ENCODE measurements at regions not wholly inside any gene's neighbourhood (a gene's known extent, or its start where the extent isn't known, plus 50 kb on each side); places are given as distances from the start of the nearest gene placed in this dataset.
A peak's percentile ranks its signal among the peaks of the same experiment; 100 is the strongest.

DNA sequence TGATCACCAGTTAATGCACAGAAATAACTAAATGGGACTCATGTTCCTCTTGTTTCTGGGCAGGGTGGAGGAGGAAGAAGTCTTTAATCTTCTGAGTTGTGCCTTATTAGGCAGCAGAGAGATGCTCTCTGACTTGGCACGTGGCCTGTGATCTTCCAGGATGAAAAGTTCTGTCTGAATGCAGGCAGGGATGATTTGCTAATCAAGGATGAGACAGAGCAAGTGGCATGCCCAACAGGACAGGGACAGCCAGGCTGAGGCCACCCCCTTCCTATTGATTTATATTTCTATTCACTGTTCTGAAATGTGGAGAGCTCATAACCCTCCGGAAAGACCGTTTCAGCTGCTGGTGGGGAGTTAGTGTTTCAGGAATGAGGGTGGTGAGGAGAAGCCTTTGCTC, 477.8 kb upstream of the CAMK1G start:
- TF ChIP-seq, protein P1, sequence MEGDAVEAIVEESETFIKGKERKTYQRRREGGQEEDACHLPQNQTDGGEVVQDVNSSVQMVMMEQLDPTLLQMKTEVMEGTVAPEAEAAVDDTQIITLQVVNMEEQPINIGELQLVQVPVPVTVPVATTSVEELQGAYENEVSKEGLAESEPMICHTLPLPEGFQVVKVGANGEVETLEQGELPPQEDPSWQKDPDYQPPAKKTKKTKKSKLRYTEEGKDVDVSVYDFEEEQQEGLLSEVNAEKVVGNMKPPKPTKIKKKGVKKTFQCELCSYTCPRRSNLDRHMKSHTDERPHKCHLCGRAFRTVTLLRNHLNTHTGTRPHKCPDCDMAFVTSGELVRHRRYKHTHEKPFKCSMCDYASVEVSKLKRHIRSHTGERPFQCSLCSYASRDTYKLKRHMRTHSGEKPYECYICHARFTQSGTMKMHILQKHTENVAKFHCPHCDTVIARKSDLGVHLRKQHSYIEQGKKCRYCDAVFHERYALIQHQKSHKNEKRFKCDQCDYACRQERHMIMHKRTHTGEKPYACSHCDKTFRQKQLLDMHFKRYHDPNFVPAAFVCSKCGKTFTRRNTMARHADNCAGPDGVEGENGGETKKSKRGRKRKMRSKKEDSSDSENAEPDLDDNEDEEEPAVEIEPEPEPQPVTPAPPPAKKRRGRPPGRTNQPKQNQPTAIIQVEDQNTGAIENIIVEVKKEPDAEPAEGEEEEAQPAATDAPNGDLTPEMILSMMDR (IDR thresholded peaks at IDR 0.05): no peak
- H3K9me3 Mint-ChIP-seq: peaks cover 5% of the 10 kb centered on the region; the same call in 1 of the 2 replicates
- H3K36me3 Mint-ChIP-seq (ENCODE audit: low read depth): no peaks in the 10 kb centered on the region
- DNase-seq: no peak
- no peak overlapping the region for H3K4me3 Mint-ChIP-seq
- H3K4me1 Mint-ChIP-seq (ENCODE audit: low read depth): peaks cover 5% of the 10 kb centered on the region; the same call in 1 of the 2 replicates
- no peak overlapping the region for H3K27ac Mint-ChIP-seq
- H3K27me3 Mint-ChIP-seq (ENCODE audit: insufficient read depth): no peaks in the 10 kb centered on the region; the same call in 1 of the 2 replicates

- H3K27me3 Mint-ChIP-seq (ENCODE audit: insufficient read depth): no peaks in the 10 kb centered on the region; the same call in 1 of the 2 replicates
- peaks cover 5% of the 10 kb centered on the region; the same call in 1 of the 2 replicates for H3K4me1 Mint-ChIP-seq (ENCODE audit: low read depth)
- no peak overlapping the region for H3K27ac Mint-ChIP-seq
- DNase-seq: peak; percentile 20
- TF ChIP-seq, protein P1 (IDR thresholded peaks at IDR 0.05): no peak; the same call in 1 of the 2 replicates
- no peaks in the 10 kb centered on the region for H3K36me3 Mint-ChIP-seq (ENCODE audit: low read depth)
- no peak overlapping the region for H3K4me3 Mint-ChIP-seq
- peaks cover 5% of the 10 kb centered on the region; the same call in 1 of the 2 replicates for H3K9me3 Mint-ChIP-seq
Measured at GRCh38 chr1:209106237-209106741, 477.2 kb upstream of the CAMK1G start.

GRCh38 chr1:209106861-209107260, 476.7 kb upstream of the CAMK1G start:
- Mint-ChIP-seq H3K4me3 (no peak overlapping the region), H3K27me3 (ENCODE audit: insufficient read depth) (no peaks in the 10 kb centered on the region; the same call in 1 of the 2 replicates), H3K36me3 (ENCODE audit: low read depth) (no peaks in the 10 kb centered on the region), H3K9me3 (peaks cover 5% of the 10 kb centered on the region; the same call in 1 of the 2 replicates), H3K4me1 (ENCODE audit: low read depth) (peaks cover 5% of the 10 kb centered on the region; the same call in 1 of the 2 replicates), H3K27ac (no peak overlapping the region)
- no peak for DNase-seq
- TF ChIP-seq, protein P1 (IDR thresholded peaks at IDR 0.05): no peak

GRCh38 chr1:209107535-209107934, 476.0 kb upstream of the CAMK1G start:
- no peak overlapping the region for H3K27ac Mint-ChIP-seq
- no peaks in the 10 kb centered on the region; the same call in 1 of the 2 replicates for H3K27me3 Mint-ChIP-seq (ENCODE audit: insufficient read depth)
- H3K4me1 Mint-ChIP-seq (ENCODE audit: low read depth): peaks cover 5% of the 10 kb centered on the region; the same call in 1 of the 2 replicates
- no peaks in the 10 kb centered on the region for H3K36me3 Mint-ChIP-seq (ENCODE audit: low read depth)
- H3K4me3 Mint-ChIP-seq: no peak overlapping the region
- no peak for DNase-seq
- peaks cover 5% of the 10 kb centered on the region; the same call in 1 of the 2 replicates for H3K9me3 Mint-ChIP-seq
- TF ChIP-seq, protein P1 (IDR thresholded peaks at IDR 0.05): no peak

- Mint-ChIP-seq H3K4me1 (ENCODE audit: low read depth) (peaks cover 5% of the 10 kb centered on the region; the same call in 1 of the 2 replicates), H3K27ac (no peak overlapping the region), H3K36me3 (ENCODE audit: low read depth) (no peaks in the 10 kb centered on the region), H3K27me3 (ENCODE audit: insufficient read depth) (no peaks in the 10 kb centered on the region; the same call in 1 of the 2 replicates), H3K9me3 (peaks cover 5% of the 10 kb centered on the region; the same call in 1 of the 2 replicates), H3K4me3 (no peak overlapping the region)
- DNase-seq: no peak
- TF ChIP-seq, protein P1 (IDR thresholded peaks at IDR 0.05): no peak
Measured at GRCh38 chr1:209109001-209109785, 474.3 kb upstream of the CAMK1G start.

Measured in HFFc6 (cell line).